Uterus (tissue), 3 donors: ENCODE measurements at regions not wholly inside any gene's neighbourhood (a gene's known extent, or its start where the extent isn't known, plus 50 kb on each side); places are given as distances from the start of the nearest gene placed in this dataset.

Experiments used
- DNase-seq, 2 donors: peaks; one replicate each; pipeline ENCODE4 v3.0.0-alpha.2; 2019 to 2020
- H3K27ac ChIP-seq, 2 donors: fragments of 200-600 bp; sonication (generic); 1 replicate in 1 of 2; 2 replicates in 1 of 2; pipeline ENCODE4 v1.5.1; 2016 to 2018
- H3K27me3 ChIP-seq, 2 donors: fragments of 200-600 bp; sonication (generic); one replicate each; pipeline ENCODE4 v1.5.1; 2018 to 2019; ENCODE audit warnings: control low read depth in 1 of 2
- H3K36me3 ChIP-seq, 2 donors: fragments of 200-600 bp; sonication (generic); one replicate each; pipeline ENCODE4 v1.5.1; 2019; ENCODE audit warnings: control low read depth in 1 of 2
- H3K4me1 ChIP-seq, 2 donors: fragments of 200-600 bp; sonication (generic); one replicate each; pipeline ENCODE4 v1.5.1; 2018 to 2019; ENCODE audit warnings: control low read depth in 1 of 2
- H3K4me3 ChIP-seq, 2 donors: fragments of 200-600 bp; sonication (generic); 1 replicate in 1 of 2; 2 replicates in 1 of 2; pipeline ENCODE4 v1.5.1; 2018 to 2019; ENCODE audit warnings: mild to moderate bottlenecking in 1 of 2
- H3K9me3 ChIP-seq, 2 donors: fragments of 200-600 bp; sonication (generic); one replicate each; pipeline ENCODE4 v1.5.1; 2019; ENCODE audit warnings: control low read depth in 1 of 2
- POLR2A ChIP-seq, 2 donors: fragments of 450-650 bp; IDR thresholded peaks; one replicate each; pipeline ENCODE4 v1.6.1; 2016; ENCODE audit warnings: antibody characterized with exemption in 2 of 2, mild to moderate bottlenecking in 1 of 2, moderate library complexity in 1 of 2
- intact Hi-C: fragments of 100-400 bp; cut with DNase I; formaldehyde crosslinking; loops from one replicate; pipeline ENCODE4 v1.15.1; 2023; ENCODE audit warnings: low total_unique reads
- TF ChIP-seq, protein P1 (sequence below), 4 experiments: fragments of 200-600 bp in 2 of 4; fragments of 450-650 bp in 2 of 4; sonication (generic) in 2 of 4; IDR thresholded peaks; one replicate each; pipeline ENCODE4 v1.5.1; 2016 to 2019; ENCODE audit warnings: antibody characterized with exemption in 4 of 4, mild to moderate bottlenecking in 2 of 4, moderate library complexity in 1 of 4
- donor health status: DM: yes; HTN: yes; CAD: no.

DNA sequence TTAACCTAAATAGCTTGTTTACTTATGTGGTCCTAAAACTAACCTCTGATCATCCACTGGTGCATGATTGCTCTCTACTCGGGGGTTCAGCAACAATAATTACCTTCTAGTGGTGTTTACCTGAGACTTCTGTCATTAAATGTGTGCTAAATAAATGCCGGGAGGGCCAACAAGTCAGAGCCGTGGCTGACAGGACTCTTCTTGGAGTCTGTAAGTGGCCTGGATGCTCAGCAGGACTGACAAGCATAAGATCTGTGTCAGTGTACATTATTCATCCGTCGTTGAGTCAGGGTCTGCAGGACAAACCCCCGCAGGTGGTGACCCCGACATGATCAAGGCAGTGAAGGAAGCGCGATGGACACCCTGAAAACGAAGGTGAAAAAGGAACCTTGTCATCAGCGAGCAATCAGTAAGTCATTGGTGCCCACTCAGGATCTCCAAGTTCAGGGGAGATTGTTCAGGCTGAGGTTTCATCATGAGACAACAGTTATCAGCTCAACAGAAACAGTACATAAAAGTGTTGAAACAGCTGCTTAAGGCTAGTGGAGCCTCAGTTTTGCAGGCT is 1466.9 kb downstream of the UQCRFS1 start:
- no peaks in the 10 kb centered on the region for H3K36me3 ChIP-seq
- no peak for DNase-seq
- H3K9me3 ChIP-seq = no peaks in the 10 kb centered on the region
- TF ChIP-seq, protein P1, sequence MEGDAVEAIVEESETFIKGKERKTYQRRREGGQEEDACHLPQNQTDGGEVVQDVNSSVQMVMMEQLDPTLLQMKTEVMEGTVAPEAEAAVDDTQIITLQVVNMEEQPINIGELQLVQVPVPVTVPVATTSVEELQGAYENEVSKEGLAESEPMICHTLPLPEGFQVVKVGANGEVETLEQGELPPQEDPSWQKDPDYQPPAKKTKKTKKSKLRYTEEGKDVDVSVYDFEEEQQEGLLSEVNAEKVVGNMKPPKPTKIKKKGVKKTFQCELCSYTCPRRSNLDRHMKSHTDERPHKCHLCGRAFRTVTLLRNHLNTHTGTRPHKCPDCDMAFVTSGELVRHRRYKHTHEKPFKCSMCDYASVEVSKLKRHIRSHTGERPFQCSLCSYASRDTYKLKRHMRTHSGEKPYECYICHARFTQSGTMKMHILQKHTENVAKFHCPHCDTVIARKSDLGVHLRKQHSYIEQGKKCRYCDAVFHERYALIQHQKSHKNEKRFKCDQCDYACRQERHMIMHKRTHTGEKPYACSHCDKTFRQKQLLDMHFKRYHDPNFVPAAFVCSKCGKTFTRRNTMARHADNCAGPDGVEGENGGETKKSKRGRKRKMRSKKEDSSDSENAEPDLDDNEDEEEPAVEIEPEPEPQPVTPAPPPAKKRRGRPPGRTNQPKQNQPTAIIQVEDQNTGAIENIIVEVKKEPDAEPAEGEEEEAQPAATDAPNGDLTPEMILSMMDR (IDR thresholded peaks at IDR 0.05) = no peak
- no peak for TF ChIP-seq POLR2A (IDR thresholded peaks at IDR 0.05)
- no peak overlapping the region for H3K27ac ChIP-seq
- H3K4me3 ChIP-seq = no peak overlapping the region
- H3K27me3 ChIP-seq = no peaks in the 10 kb centered on the region
- H3K4me1 ChIP-seq = no peaks in the 10 kb centered on the region
- intact Hi-C loops = no loop called here

DNA sequence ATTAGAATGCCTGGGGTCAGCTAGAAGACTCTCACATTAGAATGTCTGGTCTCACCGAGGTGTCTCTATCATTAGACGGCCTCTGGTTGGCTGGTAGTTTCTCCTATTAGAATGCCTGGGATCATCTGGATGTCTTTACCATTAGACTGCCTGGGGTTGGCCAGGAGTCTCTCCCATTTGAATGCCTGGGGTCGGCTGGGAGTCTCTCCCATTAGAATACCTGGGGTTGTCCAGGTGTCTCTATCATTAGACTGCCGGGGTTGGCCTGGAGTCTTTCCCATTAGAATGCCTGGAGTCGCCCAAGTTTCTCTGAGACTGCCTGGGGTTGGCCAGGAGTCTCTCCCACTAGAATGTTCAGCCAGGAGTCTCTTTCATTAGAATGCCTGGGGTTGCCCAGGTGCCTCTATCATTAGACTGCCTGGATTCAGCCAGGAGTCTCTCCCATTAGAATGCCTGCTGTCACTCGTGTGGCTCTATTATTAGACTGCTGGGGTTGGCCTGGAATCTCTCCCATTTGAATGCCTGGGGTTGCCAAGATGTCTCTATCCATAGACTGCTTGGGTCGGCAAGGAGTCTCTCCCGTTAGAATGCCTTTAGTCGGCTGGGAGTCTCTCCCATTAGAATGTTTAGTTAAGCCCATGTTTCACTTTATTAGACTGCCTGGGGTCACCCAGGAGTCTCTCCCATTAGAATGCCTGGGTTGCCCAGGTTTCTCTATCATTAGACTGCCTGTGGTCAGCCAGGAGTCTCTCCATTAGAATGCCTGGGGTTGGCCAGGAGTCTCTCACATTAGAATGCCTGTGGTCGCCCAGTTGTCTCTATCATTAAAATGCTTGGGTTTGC is 1467.8 kb downstream of the UQCRFS1 start:
- H3K4me3 ChIP-seq = no peak overlapping the region
- no peaks in the 10 kb centered on the region for H3K36me3 ChIP-seq
- no peak for TF ChIP-seq POLR2A (IDR thresholded peaks at IDR 0.05)
- TF ChIP-seq, protein P1 (IDR thresholded peaks at IDR 0.05) = no peak
- no peaks in the 10 kb centered on the region for H3K9me3 ChIP-seq
- H3K4me1 ChIP-seq = no peaks in the 10 kb centered on the region
- intact Hi-C loops = no loop called here
- no peak overlapping the region for H3K27ac ChIP-seq
- H3K27me3 ChIP-seq = no peaks in the 10 kb centered on the region
- no peak for DNase-seq

DNA sequence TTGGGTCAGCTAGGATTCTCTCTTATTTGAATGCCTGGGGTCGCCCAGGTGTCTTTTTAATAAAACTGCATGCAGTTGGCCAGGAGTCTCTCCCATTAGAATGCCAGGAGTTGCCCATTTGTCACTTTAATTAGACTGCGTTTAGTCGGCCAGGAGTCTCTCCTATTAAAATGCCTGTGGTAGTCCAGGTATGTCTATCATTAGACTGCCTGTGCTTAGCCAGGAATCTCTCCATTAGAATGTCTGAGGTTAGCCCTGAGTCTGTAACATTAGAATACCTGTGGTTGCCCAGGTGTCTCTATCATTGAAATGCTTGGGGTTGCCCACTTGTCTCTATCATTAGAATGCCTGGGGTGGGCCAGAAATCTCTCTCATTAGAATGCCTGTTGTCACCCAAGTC is 1470.9 kb downstream of the UQCRFS1 start:
- H3K4me3 ChIP-seq = no peak overlapping the region
- no peaks in the 10 kb centered on the region for H3K27me3 ChIP-seq
- H3K9me3 ChIP-seq = no peaks in the 10 kb centered on the region
- H3K4me1 ChIP-seq = no peaks in the 10 kb centered on the region
- DNase-seq = no peak
- no peak for TF ChIP-seq POLR2A (IDR thresholded peaks at IDR 0.05)
- TF ChIP-seq, protein P1 (IDR thresholded peaks at IDR 0.05) = no peak
- no peak overlapping the region for H3K27ac ChIP-seq
- H3K36me3 ChIP-seq = no peaks in the 10 kb centered on the region
- intact Hi-C loops = no loop called here

DNA sequence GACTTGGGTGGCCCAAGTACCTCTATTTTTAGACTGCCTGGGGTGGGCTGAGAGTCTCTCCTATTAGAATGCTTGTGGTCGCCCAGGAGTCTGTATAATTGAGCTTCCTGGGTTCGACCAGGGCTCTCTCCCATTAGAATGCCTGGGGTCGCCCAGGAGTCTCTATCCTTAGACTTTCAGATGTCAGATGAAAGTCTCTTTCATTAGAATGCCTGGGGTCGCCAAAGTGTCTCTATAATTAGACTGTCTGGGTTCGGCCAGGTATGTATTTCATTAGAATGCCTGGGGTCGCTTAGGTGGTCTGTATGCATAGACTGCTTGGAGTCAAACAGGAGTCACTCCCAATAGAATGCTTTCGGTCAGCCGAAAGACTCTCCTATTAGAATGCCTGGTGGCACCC is 1471.7 kb downstream of the UQCRFS1 start:
- TF ChIP-seq POLR2A (IDR thresholded peaks at IDR 0.05) = no peak
- TF ChIP-seq, protein P1 (IDR thresholded peaks at IDR 0.05) = no peak
- Histone ChIP-seq H3K9me3 (no peaks in the 10 kb centered on the region), H3K4me3 (no peak overlapping the region), H3K4me1 (no peaks in the 10 kb centered on the region), H3K36me3 (no peaks in the 10 kb centered on the region), H3K27me3 (no peaks in the 10 kb centered on the region), H3K27ac (no peak overlapping the region)
- no peak for DNase-seq
- intact Hi-C loops = no loop called here

DNA sequence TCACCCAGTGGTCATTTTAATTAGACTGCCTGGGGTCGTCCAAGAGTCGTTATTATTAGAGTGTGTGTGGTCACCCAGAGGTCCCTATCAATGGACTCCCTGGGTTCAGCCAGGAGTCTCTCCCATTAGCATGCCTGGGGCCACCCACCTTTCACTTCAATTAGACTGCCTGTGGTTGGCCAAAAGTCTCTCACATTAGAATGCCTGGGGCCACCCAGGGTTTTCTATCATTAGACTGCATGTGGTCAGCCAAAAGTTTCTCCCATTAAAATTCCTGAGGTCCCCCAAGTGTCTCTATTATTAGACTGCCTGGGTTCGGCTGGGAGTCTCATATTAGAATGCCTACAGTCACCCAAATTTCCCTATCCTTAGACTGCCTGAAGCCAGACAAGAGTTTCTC is 1472.6 kb downstream of the UQCRFS1 start:
- Histone ChIP-seq H3K27me3 (no peaks in the 10 kb centered on the region), H3K27ac (no peak overlapping the region), H3K9me3 (no peaks in the 10 kb centered on the region), H3K4me3 (no peak overlapping the region), H3K4me1 (no peaks in the 10 kb centered on the region), H3K36me3 (no peaks in the 10 kb centered on the region)
- intact Hi-C loops = no loop called here
- no peak for TF ChIP-seq POLR2A (IDR thresholded peaks at IDR 0.05)
- TF ChIP-seq, protein P1 (IDR thresholded peaks at IDR 0.05) = no peak
- no peak for DNase-seq
